ENCODE measurements at regions not wholly inside any gene's neighbourhood (a gene's known extent, or its start where the extent isn't known, plus 50 kb on each side); places are given as distances from the start of the nearest gene placed in this dataset.
"Not testable (repeated sequence)": the region's sequence is repeated elsewhere in the genome, so short reads cannot be mapped to it uniquely, and the experiment has no call there.

DNA sequence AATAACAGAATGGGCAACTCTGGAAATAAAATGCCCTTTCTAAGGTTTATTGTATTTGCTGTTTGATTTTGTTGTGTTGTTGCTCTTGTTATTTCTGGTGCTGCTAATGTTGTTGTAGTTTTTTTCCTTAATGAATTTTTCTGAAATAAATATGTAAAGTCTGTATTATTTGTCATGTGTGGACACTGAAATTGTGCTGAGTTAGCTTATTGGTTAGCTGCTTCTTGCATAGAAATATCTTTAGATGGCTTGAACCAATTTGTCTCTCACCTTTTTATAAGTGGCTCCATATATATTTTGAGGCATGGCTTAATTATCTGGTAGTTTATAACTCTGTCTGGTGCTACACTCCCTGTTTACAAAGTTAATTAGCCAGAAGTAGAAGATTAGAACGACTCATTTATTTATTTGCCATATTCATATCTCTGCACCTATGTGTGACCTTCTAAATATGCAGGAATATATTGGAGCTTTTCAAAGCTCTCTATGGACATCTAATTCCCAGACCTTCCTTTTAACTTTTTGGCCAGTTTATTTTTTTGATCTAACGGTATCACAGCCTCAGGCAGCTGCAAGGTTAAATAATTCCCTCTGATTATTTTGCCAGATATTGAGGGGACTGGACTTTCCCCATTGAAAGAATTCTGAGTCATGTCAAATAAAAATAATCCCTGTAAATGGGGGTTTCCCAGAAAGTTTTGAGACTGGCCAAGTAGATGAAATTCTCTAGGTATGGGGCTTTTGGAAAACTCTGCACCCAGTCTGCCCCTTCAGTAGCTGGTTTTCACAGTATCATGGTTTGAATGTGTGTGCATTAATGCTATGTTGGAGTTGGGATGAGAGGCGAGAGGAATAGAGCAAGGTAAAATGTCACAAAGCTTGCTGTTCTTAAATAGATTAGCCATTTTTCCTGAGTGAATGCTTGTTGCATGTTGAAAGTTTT is 1331.7 kb upstream of the MIR17HG start:
- DNase-seq (ENCODE audit: low read depth in 4 of 4, low spot score in 1 of 4): no peak

DNA sequence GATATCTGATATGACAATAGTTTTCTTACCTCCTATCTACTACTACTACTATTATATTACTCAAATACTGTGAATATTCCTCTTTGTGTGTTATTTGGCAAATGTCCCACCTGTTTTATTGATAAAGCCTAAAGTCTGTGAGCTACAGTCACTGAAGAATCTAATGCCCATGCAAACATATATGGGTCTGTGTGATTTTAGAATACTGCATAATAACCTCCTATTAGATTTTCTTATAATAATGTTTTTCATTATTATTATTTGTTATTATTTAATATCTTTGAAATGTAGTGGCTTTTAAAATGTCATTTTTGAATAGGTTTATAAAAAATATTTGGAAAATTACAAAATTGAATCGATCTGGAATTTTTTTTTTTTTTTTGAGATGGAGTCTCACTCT is 1330.8 kb upstream of the MIR17HG start:
- no peak for DNase-seq (ENCODE audit: low read depth in 4 of 4, low spot score in 1 of 4)

DNA sequence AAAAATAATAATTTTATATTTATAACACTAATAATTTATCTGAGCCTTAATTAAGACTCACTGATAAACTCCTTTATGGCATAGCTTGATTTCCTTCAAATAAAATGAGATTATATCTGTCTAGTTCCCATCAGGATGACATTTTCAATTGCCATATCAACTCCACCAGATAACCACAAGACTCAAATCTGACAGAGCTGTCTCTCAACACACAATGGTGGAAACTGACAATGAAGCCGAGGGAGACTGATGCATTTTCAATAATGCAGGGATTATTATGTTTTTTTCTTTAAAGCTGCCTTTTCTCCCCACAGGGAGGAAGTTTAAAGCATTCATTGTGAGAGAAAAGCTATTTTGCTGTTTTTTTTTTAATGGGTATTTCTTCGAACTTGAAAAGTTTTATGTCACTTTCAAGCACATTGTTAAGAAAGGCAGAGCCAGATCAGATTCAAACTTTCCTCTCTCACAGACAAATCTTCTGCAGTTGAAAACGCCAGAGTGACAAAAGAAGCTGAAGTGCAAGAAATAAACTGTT is 1326.9 kb upstream of the MIR17HG start:
- DNase-seq (ENCODE audit: low read depth in 4 of 4, low spot score in 1 of 4): no peak

DNA sequence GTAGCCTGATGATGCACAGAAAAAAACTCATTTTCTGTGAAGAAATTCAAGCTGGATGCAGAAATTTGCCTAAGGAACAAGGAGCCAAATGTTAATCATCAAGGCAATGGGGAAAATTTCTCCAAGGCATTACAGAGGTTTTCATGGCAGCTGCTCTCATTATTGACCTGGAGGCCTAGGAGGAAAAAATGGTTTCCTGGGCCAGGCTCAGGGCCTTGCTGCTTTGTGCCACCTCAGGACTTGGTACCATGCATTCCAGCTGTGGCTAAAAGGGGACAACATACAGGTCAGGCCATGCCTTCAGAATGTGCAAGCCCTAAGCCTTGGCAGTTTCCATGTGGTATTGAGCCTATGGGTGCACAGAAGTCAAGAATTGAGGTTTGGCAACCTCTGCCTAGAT is 1320.1 kb upstream of the MIR17HG start:
- no peak for DNase-seq (ENCODE audit: low read depth in 4 of 4, low spot score in 1 of 4)

DNA sequence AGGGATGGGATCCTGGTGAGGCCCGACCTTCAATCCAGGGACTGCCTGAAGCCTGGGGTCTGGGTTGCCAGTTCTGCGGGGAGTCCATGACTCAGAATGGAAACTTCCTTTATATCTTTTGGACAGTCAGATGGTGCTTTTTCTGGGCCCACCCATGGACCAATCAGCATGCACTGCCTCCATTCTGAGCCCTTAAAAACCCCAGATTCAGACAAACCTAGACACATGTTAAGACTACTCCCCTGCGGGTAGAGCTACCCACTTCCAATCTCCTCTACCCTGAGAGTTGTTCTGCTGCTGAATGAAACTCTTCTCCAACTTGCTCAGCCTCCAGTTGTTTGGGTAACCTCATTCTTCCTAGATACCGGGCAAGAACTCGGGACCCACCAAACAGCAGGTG is 1315.2 kb upstream of the MIR17HG start:
- DNase-seq (ENCODE audit: low read depth in 4 of 4, low spot score in 1 of 4): no peak

DNA sequence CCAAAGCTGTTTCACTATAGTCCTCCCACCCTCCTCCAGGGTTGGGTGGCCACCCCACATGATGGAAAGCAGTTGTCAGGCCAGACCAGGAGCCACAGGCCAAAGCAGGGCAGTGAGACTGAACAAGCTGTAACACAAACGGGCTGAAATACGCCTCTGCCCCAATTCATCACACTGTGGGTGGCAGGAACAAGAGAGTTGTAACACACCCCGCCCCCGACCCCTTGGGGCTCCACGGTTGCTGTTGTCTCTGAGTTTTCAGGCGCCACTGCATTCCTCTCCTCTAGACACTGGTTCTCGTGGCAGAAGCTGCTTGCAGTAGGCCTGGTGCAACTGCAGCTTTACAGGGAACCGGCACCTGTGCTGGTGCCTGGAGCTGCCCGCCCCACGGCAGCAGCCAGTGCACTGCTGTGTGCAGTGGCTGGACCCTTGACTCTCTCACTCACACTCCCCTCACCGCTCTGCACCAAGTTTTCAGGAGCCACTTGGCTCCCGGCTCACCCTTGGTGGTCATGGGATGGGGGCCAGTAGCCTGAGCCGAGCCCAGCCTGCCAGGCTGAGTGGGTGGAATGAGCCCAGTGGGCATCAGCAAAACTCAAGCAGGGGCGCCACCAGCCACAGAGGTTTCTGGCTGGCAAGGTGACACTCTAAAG is 1314.5 kb upstream of the MIR17HG start:
- no peak for DNase-seq (ENCODE audit: low read depth in 4 of 4, low spot score in 1 of 4)

DNA sequence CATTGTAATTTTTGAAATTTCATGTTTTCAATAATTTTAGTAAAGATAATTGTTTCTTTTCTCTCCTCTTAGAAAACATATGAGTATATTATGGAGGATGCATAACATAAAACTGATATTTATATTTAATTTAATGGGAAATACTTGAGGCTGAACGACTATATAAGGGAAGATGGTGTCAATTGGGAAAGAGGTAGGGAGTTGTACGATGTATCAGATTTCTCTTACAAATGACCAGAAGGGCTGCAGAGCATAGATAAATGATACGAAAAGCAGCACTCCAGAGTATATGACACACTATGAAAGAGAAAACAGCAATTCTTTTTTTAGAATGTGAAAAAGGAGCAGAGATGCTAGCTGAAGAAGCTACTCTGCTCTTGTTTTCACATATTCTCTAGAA is 1308.0 kb upstream of the MIR17HG start:
- no peak for DNase-seq (ENCODE audit: low read depth in 4 of 4, low spot score in 1 of 4)

DNA sequence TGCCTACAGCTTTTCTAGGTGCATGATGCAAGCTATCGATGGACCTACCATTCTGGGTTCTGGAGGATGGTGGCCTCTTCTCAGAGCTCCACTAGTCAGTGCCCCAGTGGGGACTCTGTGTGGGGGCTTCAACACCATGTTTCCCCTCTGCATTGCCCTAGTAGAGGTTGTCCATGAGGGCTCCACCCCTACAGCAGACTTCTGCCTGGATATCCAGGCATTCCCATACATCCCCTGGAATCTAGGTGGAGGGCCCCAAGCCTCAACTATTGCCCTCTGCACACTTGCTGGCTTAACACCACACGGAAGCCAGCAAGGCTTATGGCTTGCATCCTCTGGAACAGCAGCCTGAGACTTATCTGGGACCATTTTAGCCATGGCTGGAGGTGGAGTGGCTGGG is 1299.9 kb upstream of the MIR17HG start:
- no peak for DNase-seq (ENCODE audit: low read depth in 4 of 4, low spot score in 1 of 4)

DNA sequence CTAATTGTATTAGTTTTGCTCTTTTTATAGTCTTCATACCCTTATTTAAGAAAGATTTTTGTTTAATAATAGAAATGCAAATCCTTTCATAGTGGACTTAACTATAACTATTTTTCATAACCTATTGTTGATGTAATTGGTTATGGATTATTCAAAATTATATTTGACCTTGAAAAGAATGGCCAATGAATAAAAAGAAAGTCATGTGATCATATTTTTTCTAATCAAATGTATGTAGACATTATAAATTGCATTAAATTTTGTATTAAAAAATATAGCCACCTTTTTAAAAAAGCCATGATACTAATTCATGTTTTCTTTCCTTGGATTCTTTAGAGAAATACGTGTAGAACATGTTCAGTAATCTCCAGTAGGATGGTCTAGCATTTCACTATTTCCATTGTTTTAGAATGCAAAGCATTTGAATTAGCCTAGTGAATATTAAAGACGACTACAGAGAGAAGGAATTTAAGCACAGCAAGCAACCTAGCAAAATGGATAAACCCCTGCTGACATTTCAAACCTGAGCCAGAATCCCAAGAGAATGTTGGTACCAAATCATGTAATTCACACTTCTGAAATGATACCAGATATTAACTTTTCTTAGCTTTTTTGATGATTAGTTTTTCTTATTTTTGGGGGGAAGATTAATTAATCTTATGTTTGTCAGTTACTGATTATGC is 1297.4 kb upstream of the MIR17HG start:
- no peak for DNase-seq (ENCODE audit: low read depth in 4 of 4, low spot score in 1 of 4)

DNA sequence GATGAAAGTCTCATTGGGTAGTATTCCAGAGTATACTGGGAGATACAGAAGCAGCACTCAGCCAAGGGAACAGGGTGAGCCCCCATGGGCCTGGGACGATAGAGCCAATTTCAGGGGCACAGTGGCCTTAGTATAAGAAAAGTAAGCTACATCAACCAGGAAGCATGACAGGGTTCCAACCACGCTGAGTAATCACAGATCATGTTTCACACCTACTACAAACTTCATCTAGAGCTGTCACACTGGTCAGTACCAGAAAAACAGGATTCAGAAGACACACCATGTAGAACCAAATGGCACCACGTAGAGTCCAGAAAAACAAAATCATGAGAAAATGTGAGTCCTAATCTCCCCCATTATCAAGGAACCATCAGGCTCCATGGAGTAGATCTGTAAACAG is 1292.4 kb upstream of the MIR17HG start:
- DNase-seq (ENCODE audit: low read depth in 4 of 4, low spot score in 1 of 4): no peak

DNA sequence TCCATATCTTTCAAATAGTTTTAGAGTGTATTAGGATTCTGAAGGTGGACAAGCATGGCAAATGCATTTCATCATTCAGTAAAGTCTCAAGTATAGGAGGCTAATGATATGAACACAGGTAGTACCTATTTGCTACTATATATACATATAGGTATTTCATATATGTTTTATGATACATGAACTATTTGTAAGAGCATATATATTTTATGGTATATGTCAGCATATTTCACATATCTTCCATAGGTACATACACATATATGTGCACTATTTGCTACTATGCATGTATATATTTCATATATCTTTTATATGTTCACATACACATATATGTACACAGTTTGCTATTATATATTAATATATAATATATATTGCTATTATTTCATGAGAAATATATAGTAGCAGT is 1291.7 kb upstream of the MIR17HG start:
- DNase-seq (ENCODE audit: low read depth in 4 of 4, low spot score in 1 of 4): no peak

DNA sequence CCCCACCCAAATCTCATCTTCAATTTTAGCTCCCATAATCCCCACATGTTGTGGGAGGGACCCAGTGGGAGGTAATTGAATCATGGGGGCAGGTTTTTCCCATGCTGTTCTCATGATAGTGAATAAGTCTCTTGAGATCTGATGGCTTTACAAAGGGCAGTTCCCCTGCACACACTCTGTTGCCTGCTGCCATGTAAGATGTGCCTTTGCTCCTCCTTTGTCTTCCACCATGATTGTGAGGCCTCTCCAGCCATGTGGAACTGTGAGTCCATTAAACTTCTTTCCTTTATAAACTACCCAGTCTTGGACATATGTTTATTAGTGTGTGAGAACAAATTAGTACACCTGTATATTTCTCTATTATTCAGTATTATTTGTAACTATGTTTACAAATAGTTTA is 1283.3 kb upstream of the MIR17HG start:
- DNase-seq (ENCODE audit: low read depth in 4 of 4, low spot score in 1 of 4): not testable (repeated sequence)

DNA sequence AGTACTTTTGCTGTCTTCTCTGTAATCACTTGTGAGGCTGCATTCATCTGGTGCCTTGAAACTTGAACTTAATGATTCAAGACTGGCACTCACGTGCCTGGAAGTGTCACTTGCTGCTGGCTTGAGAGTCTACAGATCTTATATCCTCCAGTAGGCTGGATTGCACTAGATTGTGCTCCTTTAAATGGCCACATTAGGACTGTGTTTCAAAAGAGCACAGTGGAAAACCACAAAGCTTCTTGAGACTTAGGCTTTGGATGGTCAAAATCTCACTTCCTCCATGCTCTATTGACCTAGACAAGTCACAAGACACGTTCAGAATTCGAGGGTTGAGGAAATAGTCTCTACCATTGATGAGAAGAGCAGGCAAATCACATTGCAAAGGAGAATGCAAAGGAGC is 1278.8 kb upstream of the MIR17HG start:
- DNase-seq (ENCODE audit: low read depth in 4 of 4, low spot score in 1 of 4): no peak

DNA sequence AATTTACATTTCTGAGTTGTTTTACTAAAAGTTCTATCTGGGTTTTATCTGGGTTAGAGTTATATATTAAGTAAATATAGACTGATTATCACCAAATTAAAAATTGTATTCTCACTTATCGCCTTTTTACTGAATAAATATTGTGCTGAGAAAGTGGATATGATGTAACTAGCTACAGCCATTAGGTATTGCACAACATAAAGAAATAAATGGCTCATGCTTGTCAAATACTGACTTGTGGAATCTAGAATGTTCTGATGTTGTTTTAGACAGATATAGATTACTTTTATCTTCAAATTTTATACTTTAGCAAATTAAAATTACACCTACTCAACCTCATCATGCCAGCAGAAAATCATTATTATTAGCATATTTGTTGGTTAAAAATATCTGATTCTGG is 1277.1 kb upstream of the MIR17HG start:
- DNase-seq (ENCODE audit: low read depth in 4 of 4, low spot score in 1 of 4): no peak

DNA sequence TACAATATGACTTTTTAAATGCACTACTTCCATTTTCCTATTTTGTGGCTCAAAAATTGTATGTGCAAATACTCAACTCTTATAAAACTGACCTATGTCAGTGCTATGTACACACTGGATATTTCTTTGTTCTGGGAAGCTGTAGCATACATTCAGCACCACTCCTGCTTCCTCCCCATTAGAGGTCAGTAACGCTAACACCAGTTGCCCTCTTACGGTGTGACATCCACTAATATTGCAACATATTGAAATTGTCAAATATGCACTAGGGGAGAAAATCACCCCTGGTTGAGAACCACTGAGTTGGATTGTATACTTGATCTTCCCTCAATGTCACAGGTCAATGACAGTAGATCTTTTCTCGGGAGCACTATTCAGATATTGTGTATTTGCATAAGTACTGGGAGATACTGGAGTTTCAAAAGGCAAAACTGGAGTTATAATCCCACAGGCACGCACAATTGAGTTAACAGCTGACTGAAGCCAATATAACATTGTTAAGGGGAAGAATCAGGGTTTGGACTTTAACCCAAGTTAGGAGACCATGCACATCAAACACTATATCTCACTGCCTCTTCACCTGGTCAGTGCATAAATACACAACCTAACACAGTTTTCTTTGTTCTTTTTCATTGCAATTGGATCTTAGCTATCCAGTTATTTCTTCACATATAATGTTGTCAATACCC is 1276.5 kb upstream of the MIR17HG start:
- DNase-seq (ENCODE audit: low read depth in 4 of 4, low spot score in 1 of 4): no peak

DNA sequence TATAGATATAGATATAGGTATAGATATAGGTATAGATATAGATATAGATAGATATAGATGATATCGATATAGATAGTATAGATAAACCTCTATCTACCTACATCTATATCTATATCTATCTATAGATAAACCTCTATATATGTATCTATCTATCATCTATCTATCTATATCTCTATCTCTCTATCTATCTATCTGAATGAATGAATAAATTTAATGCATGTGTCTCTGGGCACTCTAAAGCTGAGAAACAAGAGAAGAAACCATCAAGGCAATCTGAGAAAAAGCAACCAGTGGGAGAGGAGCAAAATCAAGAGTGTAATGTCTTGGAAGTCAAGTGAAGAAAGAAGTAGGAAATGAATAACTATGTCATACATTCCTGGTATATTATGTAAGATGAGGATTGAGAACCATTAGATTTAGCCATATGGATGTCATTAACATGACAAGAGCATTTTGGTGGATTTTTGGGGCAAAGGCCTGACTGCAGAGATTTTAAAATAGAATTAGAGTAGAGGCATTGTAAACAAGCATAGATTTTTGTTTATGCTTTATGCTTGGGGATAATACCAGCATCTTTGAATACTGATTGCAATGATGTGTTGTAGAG is 1262.7 kb upstream of the MIR17HG start:
- DNase-seq (ENCODE audit: low read depth in 4 of 4, low spot score in 1 of 4): no peak

DNA sequence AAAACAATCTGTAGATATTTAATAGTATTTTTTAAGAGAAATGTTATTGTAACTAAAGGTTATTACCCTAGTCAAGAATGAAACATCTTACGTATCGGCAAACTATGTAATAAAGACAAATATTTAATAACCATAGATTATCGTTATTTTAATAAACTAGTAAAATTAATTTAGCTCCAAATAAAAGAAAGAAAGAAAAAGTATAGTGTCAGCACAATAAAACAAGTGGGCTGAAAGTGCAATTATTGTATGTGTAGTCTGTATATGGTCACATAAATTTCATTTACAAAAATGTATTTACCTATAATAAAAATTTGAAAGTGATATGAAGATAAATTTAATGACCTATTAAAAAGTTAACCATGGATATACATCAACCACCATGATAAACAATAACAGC is 1258.4 kb upstream of the MIR17HG start:
- DNase-seq (ENCODE audit: low read depth in 4 of 4, low spot score in 1 of 4): no peak

DNA sequence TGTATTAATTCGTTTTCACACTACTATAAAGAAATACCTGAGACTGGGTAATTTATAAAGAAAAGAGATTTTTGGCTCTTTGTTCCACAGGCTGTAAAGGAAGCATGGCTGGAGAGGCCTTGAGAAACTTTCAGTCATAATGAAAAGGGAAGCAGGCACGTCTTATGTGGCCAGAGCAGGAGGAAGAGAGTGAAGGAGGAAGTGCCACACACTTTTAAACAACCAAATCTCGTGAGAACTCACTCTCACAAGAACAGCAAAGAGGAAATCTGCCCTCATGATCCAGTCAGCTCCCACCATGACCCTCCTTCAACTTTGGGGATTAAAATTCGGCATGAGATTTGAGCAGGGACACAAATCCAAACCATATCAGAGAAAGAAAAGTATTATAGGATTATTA is 1255.9 kb upstream of the MIR17HG start:
- DNase-seq (ENCODE audit: low read depth in 4 of 4, low spot score in 1 of 4): no peak

DNA sequence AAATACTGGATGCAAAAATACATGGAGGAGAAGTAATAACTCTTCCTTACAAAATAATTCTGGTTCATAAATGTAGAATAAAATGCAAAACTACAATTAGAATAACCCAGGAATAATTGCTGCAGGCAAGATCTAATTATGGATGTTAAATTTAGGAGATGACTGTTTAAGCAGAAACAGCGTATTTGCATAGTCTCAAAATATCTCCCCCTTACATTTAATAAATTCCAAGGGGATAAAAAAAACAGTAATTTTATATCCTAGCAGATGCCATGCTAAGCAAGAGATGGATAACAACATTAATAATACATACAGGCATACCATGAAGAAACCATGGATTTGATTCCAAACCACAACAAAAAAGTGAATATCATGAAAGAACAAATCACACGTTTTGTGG is 1253.1 kb upstream of the MIR17HG start:
- no peak for DNase-seq (ENCODE audit: low read depth in 4 of 4, low spot score in 1 of 4)

DNA sequence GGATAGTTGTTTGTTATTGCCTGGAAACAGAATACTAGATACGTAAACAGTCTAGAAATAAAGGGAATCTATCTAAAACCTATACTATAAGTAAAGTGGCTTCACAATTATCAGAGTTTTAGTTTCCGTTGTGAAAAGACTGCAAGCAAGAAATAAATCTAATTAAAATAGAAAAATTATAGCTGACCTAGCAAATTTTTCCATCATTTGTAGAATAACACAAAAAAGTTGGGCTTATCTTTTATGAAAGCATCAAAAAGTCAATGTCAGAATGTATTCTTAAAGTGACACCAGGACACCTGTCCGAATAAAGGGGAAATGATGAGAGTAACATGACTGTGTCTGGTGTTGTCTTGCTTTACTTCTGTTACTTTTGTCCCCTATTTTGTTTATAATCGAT is 1248.9 kb upstream of the MIR17HG start:
- no peak for DNase-seq (ENCODE audit: low read depth in 4 of 4, low spot score in 1 of 4)

DNA sequence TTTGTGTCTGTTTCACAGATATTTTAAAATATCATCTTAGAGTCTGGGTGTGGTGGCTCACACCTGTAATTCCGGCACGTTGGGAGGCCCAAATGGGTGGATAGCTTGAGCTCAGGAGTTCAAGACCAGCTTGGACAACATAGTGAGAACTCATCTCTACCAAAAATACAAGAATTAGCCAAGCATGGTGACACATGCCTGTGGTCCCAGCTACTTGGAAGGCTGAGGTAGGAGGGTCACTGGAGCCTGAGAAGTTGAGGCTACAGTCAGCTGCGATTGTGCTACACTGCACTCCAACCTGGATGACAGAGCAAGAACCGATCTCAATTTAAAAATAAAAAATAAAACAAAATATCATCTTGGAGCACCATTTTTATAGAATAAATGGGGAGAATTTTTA is 1247.6 kb upstream of the MIR17HG start:
- no peak for DNase-seq (ENCODE audit: low read depth in 4 of 4, low spot score in 1 of 4)
